ENCODE measurements at regions not wholly inside any gene's neighbourhood (a gene's known extent, or its start where the extent isn't known, plus 50 kb on each side); places are given as distances from the start of the nearest gene placed in this dataset.

- TF ChIP-seq POLR2A (IDR thresholded peaks at IDR 0.05) (no peak), CTCF (IDR thresholded peaks at IDR 0.05 in 4 of 5, conservative IDR thresholded peaks at IDR 0.05 in 1 of 5) (no peak)
These were observed 475.8 kb upstream of the PCDH20 start for GRCh38 chr13:61891401-61891800.

All from gastrocnemius medialis (tissue), 4 donors.